ENCODE measurements at regions not wholly inside any gene's neighbourhood (a gene's known extent, or its start where the extent isn't known, plus 50 kb on each side); places are given as distances from the start of the nearest gene placed in this dataset.

DNA sequence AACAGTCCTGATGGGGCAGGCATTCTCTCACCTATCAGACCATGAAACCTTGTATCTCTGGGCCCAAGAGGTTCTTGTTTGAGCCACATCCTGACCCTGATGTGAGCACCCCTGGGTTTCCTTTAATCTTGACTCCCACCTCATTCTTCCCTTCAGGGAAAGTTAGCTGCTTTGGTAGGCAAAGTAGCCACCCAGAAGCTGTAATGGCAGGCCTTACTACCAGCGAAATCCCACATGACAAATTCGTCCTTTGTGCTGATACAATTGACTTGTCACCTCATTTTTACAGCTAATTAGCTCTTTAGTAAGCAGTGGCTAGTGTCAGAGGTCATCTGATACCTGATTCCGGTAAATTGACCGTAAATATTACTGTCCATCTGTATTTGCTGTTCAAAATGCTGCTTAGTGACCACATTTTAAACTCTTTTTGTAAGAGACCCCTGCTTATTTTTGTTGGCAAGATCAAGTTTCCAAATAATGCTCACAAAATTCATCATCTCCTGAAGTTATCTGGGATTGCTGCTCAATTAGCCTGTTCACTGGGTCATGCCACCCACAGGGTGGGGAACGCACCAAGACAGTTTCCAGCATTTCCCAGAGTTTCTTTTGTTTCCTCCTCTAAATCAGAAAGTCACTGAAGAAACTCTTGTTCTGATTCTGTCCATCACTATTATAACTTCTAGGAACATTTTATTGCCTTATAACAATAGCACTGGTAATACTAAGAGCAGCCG is 329.7 kb downstream of the GPAT3 start:
- H3K9me3 ChIP-seq, result no peaks in the 10 kb centered on the region
- in situ Hi-C loops (cut with MboI; ENCODE audit: low sequenced_read_pairs in 4 of 4), result no loop called here

DNA sequence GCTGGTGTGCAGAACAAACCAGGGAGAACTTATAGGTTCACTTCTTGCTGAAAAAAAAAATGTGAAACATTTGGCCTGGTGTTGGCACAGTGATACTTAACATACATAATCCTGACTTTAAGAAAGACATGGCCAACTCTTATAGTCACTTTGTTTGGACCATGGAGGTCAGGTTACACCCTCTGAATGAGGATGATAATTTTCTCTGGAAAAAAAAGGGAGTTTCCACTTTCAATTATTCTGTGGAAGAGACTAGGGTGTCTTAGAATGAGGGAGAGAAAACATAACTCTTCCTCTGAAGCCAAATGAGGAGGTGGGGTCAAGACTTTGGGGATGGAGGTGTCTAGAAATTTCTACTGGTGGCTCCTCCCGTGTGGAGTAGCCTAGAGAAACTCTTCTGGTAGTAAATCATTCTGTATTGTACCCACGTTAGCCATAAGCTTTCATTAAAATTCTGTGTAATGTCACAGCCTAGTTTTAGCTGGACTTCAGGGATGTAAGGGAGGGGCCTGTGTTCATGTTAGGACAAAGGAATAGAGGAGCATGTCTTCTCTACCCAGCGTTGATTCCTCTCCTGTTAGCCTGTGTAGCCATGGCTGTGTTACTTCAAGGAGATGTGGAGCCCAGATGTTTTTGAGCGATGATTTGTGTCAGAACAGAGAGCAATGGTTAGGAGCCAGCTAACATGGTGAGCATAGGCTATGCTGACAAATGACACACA is 328.3 kb downstream of the GPAT3 start:
- TF ChIP-seq CTCF (IDR thresholded peaks at IDR 0.05 in 4 of 5, conservative IDR thresholded peaks at IDR 0.05 in 1 of 5) (no peak), POLR2A (IDR thresholded peaks at IDR 0.05) (no peak)
- H3K27me3 ChIP-seq, result no peaks in the 10 kb centered on the region
- no peak for ATAC-seq
- no peak overlapping the region for H3K4me3 ChIP-seq
- DNase-seq, result no peak
- intact Hi-C loops (cut with DNase I; ENCODE audit: low total_unique reads) (no loop called here), in situ Hi-C loops (cut with MboI; ENCODE audit: low sequenced_read_pairs in 4 of 4) (no loop called here)
- H3K9me3 ChIP-seq, result no peaks in the 10 kb centered on the region
- no peaks in the 10 kb centered on the region for H3K36me3 ChIP-seq
- H3K4me1 ChIP-seq, result no peaks in the 10 kb centered on the region
- no peak overlapping the region for H3K27ac ChIP-seq

More for the DNA sequence above, 329.7 kb downstream of the GPAT3 start:
- Histone ChIP-seq H3K27ac (no peak overlapping the region), H3K4me3 (no peak overlapping the region), H3K4me1 (no peaks in the 10 kb centered on the region), H3K27me3 (no peaks in the 10 kb centered on the region), H3K36me3 (no peaks in the 10 kb centered on the region)
- TF ChIP-seq CTCF (IDR thresholded peaks at IDR 0.05 in 4 of 5, conservative IDR thresholded peaks at IDR 0.05 in 1 of 5), result no peak
- no peak for TF ChIP-seq POLR2A (IDR thresholded peaks at IDR 0.05)
- no peak for DNase-seq
- intact Hi-C loops (cut with DNase I; ENCODE audit: low total_unique reads), result no loop called here
- ATAC-seq, result no peak

- intact Hi-C loops (cut with DNase I; ENCODE audit: low total_unique reads), result no loop called here
- Histone ChIP-seq H3K36me3 (no peaks in the 10 kb centered on the region), H3K4me3 (no peak overlapping the region), H3K4me1 (no peaks in the 10 kb centered on the region), H3K27ac (no peak overlapping the region), H3K27me3 (no peaks in the 10 kb centered on the region), H3K9me3 (no peaks in the 10 kb centered on the region)
- DNase-seq (no peak), ATAC-seq (no peak)
- no peak for TF ChIP-seq POLR2A (IDR thresholded peaks at IDR 0.05)
- TF ChIP-seq CTCF (IDR thresholded peaks at IDR 0.05 in 4 of 5, conservative IDR thresholded peaks at IDR 0.05 in 1 of 5), result no peak
- in situ Hi-C loops (cut with MboI; ENCODE audit: low sequenced_read_pairs in 4 of 4), result no loop called here
Observed at GRCh38 chr4:83862471-83862870, 326.6 kb downstream of the GPAT3 start.

DNA sequence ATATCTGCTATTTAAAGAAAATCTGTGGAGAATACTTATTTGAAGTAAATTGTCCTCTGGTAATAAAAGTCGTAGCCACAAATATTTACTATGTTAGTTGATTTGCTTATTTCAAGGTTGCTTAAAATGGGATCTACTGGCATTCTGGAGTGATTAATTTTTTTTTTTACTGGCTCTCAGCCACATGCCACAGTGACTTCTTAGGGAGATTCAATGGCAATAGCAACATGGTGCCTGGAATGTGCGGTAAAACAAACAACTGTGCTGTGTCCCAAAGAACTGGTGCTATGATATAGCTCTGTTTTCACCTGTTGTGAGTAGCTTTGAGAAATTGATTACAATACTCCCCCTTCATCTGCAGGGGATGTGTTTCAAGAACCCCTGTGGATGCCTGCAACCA is 324.3 kb downstream of the GPAT3 start:
- intact Hi-C loops (cut with DNase I; ENCODE audit: low total_unique reads) (no loop called here), in situ Hi-C loops (cut with MboI; ENCODE audit: low sequenced_read_pairs in 4 of 4) (no loop called here)
- Histone ChIP-seq H3K4me1 (no peaks in the 10 kb centered on the region), H3K36me3 (no peaks in the 10 kb centered on the region), H3K9me3 (no peaks in the 10 kb centered on the region), H3K4me3 (no peak overlapping the region), H3K27me3 (no peaks in the 10 kb centered on the region), H3K27ac (no peak overlapping the region)
- TF ChIP-seq CTCF (IDR thresholded peaks at IDR 0.05 in 4 of 5, conservative IDR thresholded peaks at IDR 0.05 in 1 of 5) (no peak), POLR2A (IDR thresholded peaks at IDR 0.05) (no peak)
- DNase-seq (no peak), ATAC-seq (no peak)
